Neural progenitor cell (in vitro differentiated cells): ENCODE measurements at regions not wholly inside any gene's neighbourhood (a gene's known extent, or its start where the extent isn't known, plus 50 kb on each side); places are given as distances from the start of the nearest gene placed in this dataset.
"Not testable (repeated sequence)": the region's sequence is repeated elsewhere in the genome, so short reads cannot be mapped to it uniquely, and the experiment has no call there.

Source experiments
- CTCF ChIP-seq: fragments of 200-600 bp; sonication (generic); IDR thresholded peaks from 2 replicates; pipeline ENCODE4 v1.5.1; 2017; ENCODE audit warnings: antibody characterized with exemption, mild to moderate bottlenecking
- EZH2 ChIP-seq: fragments of 200-600 bp; sonication (generic); IDR thresholded peaks from 2 replicates; pipeline ENCODE4 v1.6.1; 2017; ENCODE audit warnings: antibody characterized with exemption, mild to moderate bottlenecking, moderate library complexity
- EZH2phosphoT487 ChIP-seq: fragments of 200-600 bp; sonication (generic); IDR thresholded peaks from 2 replicates; pipeline ENCODE4 v1.6.1; 2017; ENCODE audit warnings: antibody characterized with exemption

DNA sequence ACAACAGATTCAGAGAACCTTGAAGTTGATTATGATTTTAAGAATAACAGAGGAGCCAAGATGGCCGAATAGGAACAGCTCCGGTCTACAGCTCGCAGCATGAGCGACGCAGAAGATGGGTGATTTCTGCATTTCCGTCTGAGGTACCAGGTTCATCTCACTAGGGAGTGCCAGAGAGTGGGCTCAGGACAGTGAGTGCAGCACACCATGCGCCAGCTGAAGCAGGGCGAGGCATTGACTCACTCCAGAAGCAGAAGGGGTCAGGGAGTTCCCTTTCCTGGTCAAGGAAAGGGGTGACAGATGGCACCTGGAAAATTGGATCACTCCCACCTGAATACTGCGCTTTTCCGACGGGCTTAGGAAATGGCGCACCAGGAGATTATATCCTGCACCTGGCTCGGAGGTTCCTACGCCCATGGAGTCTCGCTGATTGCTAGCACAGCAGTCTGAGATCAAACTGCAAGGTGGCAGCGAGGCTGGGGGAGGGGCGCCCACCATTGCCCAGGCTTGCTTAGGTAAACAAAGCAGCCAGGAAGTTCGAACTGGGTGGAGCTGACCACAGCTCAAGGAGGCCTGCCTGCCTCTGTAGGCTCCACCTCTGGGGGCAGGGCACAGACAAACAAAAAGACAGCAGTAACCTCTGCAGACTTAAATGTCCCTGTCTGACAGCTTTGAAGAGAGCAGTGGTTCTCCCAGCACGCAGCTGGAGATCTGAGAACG is 670.2 kb downstream of the XIRP2 start:
- TF ChIP-seq CTCF, EZH2, EZH2phosphoT487: not testable (repeated sequence)
